ENCODE measurements at regions not wholly inside any gene's neighbourhood (a gene's known extent, or its start where the extent isn't known, plus 50 kb on each side); places are given as distances from the start of the nearest gene placed in this dataset.

GRCh38 chr16:85557083-85557970 is 55.8 kb upstream of the GSE1 start:
- peak in 1 of 2 donors; percentile 43 for DNase-seq (ENCODE audit: low read depth in 2 of 2)

- no peak for DNase-seq (ENCODE audit: low read depth in 2 of 2)
These were observed 55.0 kb upstream of the GSE1 start for GRCh38 chr16:85557971-85558657.

GRCh38 chr16:85560932-85561247 is 52.2 kb upstream of the GSE1 start:
- no peak for DNase-seq (ENCODE audit: low read depth in 2 of 2)

DNA sequence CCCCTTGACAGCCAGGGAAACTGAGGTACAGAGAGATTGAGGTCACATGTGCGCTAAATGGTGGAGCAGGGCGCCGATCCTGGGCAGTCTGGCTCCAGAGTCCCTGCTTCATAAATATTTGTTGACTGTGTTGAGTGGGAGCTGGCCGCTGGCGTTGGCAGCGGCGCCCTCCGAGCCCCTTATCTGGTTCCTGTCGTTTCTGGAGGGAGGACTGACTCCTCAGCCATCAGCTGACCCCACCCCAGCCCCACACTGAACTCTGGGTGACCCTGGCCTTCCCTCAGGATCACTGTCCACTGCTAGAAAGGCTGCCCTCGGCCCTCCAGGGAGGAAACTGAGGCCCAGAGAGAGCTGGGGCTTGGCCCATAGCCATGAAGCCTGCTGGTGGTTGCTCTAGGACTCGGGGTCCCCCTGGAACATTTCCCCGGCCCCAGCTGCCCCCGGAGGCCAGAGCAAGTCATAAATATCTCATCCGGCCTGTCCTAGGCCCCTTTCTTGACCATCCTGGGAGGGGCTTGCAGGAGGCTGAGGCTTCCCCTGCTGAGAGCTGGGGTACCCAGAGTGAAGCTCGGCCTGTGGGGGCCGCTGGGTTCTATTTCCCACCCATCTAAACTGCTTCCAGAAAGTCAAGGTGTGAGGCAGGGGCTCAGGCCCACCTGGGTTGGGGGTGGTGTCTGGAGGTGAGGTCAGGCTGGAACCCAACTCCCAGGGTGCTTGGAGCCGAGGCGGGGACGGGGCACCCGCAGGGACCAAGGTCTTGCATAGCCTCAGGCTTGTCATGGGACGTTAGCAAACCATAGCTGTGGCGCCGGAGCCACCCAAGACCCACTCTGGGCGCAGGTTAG is 51.7 kb upstream of the GSE1 start:
- DNase-seq (ENCODE audit: low read depth in 2 of 2): no peak

DNA sequence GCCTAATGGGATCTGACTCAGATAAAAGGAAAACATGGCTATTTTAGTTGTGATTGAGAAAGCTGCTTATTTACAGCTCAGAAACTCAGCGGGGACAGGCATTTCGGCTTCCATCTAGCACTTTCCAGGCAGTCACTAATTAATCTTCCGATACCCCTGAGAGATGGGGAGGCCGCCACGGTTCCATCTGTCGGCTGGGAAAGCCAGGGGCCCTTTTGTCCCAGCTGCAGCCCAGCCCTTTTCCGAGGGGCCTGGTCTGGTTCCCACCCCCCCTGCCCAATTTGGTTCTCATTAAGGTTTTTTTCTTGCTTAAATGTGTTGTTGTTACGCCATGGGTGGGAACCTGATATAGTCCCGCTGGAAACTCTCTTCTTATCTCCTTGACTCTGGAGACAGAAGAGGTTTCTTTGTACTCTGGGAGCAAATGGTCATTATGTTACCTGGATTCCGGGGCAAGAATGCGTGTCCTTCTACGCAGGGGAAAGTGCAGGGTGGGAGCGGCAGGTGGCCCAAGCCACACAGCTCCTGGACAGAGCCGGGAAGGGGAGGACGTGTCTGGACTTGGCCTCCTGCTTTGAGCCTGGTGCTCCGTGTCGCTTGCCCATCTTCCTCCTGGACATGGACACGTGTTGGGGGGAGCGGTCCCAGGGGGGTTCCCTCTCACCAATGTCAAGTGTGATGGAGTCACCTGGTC is 50.9 kb upstream of the GSE1 start:
- DNase-seq (ENCODE audit: low read depth in 2 of 2): no peak

GRCh38 chr16:85563034-85563433 is 50.1 kb upstream of the GSE1 start:
- no peak for DNase-seq (ENCODE audit: low read depth in 2 of 2)

Data from stimulated activated CD4-positive, alpha-beta T cell treated with anti-CD3 and anti-CD28 coated beads, Interleukin-1b, Interleukin-23, amount 100 ng/mL, for 4 hours (primary cell).